ENCODE measurements at regions not wholly inside any gene's neighbourhood (a gene's known extent, or its start where the extent isn't known, plus 50 kb on each side); places are given as distances from the start of the nearest gene placed in this dataset.

GRCh38 chr6:125375821-125376220 is 74.1 kb upstream of the HDDC2 start (continued):
- no peak for TF ChIP-seq MAX (IDR thresholded peaks at IDR 0.05; ENCODE audit: low read depth)

GRCh38 chr6:125377621-125378020 is 75.9 kb upstream of the HDDC2 start:
- H3K9me3 ChIP-seq = no peaks in the 10 kb centered on the region
- H3F3A ChIP-seq (replicated peaks; ENCODE audit: insufficient read depth) = no peaks in the 10 kb centered on the region
- H3K4me2 ChIP-seq = 0 out of 2 replicates have a peak overlapping the region, but pooled peaks have one; percentile 2
- ChIA-PET CTCF (no interaction called here), POLR2A (no interaction called here)
- DNase-seq = peak; percentile 33
- H3K4me3 ChIP-seq (ENCODE audit: low read depth in 2 of 2, low read length in 1 of 2) = no peak overlapping the region
- H3K27me3 ChIP-seq (ENCODE audit: insufficient read depth) = peaks cover 25% of the 10 kb centered on the region; the same call in 1 of the 2 replicates
- TF ChIP-seq GATA2 (CRISPR knock-in tag; IDR thresholded peaks at IDR 0.05) (peak; percentile 45), JUND (IDR thresholded peaks at IDR 0.05) (no peak), YY1 (IDR thresholded peaks at IDR 0.05; ENCODE audit: low read depth) (no peak), MXI1 (IDR thresholded peaks at IDR 0.05; ENCODE audit: low read depth, low read length) (no peak), CTCF (IDR thresholded peaks at IDR 0.05) (no peak), GABPA (IDR thresholded peaks at IDR 0.05; ENCODE audit: low read depth) (no peak), RXRA (IDR thresholded peaks at IDR 0.05; ENCODE audit: borderline replicate concordance, low read depth) (no peak), USF1 (IDR thresholded peaks at IDR 0.05; ENCODE audit: borderline replicate concordance, low read depth) (no peak), FOXJ3 (CRISPR knock-in tag; IDR thresholded peaks at IDR 0.05) (no peak), TAF1 (IDR thresholded peaks at IDR 0.05; ENCODE audit: borderline replicate concordance, low read depth, low read length) (no peak), MAX (IDR thresholded peaks at IDR 0.05; ENCODE audit: low read depth) (no peak), IRF3 (IDR thresholded peaks at IDR 0.05; ENCODE audit: low read depth, low read length) (no peak), TCF12 (IDR thresholded peaks at IDR 0.05) (peak; percentile 17; the same call in 1 of the 2 replicates), NRF1 (IDR thresholded peaks at IDR 0.05; ENCODE audit: low read depth, low read length) (no peak), SIN3A (IDR thresholded peaks at IDR 0.05; ENCODE audit: borderline replicate concordance, low read depth, low read length) (no peak)
- no peaks in the 10 kb centered on the region for H3K9me2 ChIP-seq
- WGBS (ENCODE audit: low lambda C conversion rate) = 7% methylated on average over 5 of the region's 5 CpGs
- no peaks in the 10 kb centered on the region for H3K79me2 ChIP-seq (ENCODE audit: insufficient read depth)
- H3K9ac ChIP-seq = no peak overlapping the region
- H3K27ac ChIP-seq (ENCODE audit: low read depth in 2 of 2, low read length in 1 of 2) = no peak overlapping the region
- no peaks in the 10 kb centered on the region for H3K4me1 ChIP-seq (ENCODE audit: control insufficient read depth in 1 of 2, insufficient read depth in 2 of 2, low read depth in 1 of 2, low read length in 1 of 2)
- no peaks in the 10 kb centered on the region for H3K36me3 ChIP-seq (replicated peaks in 1 of 2; ENCODE audit: control insufficient read depth in 1 of 2, insufficient read depth in 2 of 2, low read length in 1 of 2)
- H4K20me1 ChIP-seq (ENCODE audit: insufficient read depth) = no peaks in the 10 kb centered on the region
- H2AFZ ChIP-seq (ENCODE audit: low read depth) = no peak overlapping the region
